Panc1 (cell line): ENCODE measurements at regions not wholly inside any gene's neighbourhood (a gene's known extent, or its start where the extent isn't known, plus 50 kb on each side); places are given as distances from the start of the nearest gene placed in this dataset.

ENCODE experiments used
- ATAC-seq: fragments of 200-7000 bp; cut with Tn5 transposase; 2 replicates; pipeline ENCODE4 v1.9.1; 2020; ENCODE audit warnings: mild to moderate bottlenecking, moderate library complexity
- BruUV-seq: library from RNA; stranded (reverse); fragments of 400-500 nt; replicated peaks from 2 replicates; lab custom pipeline; 2021; lab: Mats Ljungman, UMichigan
- CTCF ChIA-PET: fragments of 300-600 bp; sonication (Branson Sonifier 250); formaldehyde crosslinking; loops from one replicate; lab custom pipeline; 2022; ENCODE audit warnings: antibody characterized with exemption; lab: Charles Lee
- POLR2A ChIA-PET: fragments of 300-600 bp; sonication (Branson Sonifier 250); formaldehyde crosslinking; loops from one replicate; lab custom pipeline; 2022; ENCODE audit warnings: antibody characterized with exemption; lab: Charles Lee
- DNase-seq: peaks from one replicate; pipeline ENCODE4 v3.0.0-alpha.2; 2010; ENCODE audit warnings: low read depth, low spot score
- H3K27ac ChIP-seq: 2 replicates; pipeline ENCODE4 v1.5.1; 2011; ENCODE audit warnings: mild to moderate bottlenecking, low read length, inconsistent platforms
- H3K27me3 ChIP-seq: fragments of 200-500 bp; sonication (Bioruptor generic); 2 replicates; pipeline ENCODE4 v1.6.0; 2014; ENCODE audit warnings: low read length, inconsistent platforms; ENCODE audit not compliant: control insufficient read depth, insufficient read depth
- H3K36me3 ChIP-seq: fragments of 200-500 bp; sonication (Bioruptor generic); 2 replicates; pipeline ENCODE4 v1.5.1; 2014; ENCODE audit warnings: inconsistent platforms, mild to moderate bottlenecking, low read length, moderate library complexity; ENCODE audit not compliant: control insufficient read depth, insufficient read depth
- H3K4me1 ChIP-seq: 2 replicates; pipeline ENCODE4 v1.5.1; 2011; ENCODE audit warnings: inconsistent platforms, mild to moderate bottlenecking, low read length, moderate library complexity; ENCODE audit not compliant: control insufficient read depth, insufficient read depth
- H3K4me3 ChIP-seq, 2 experiments: 2 replicates each; pipeline ENCODE4 v1.5.1; 2011 to 2012; ENCODE audit warnings: low read depth in 2 of 2, low read length in 2 of 2, mild to moderate bottlenecking in 2 of 2, inconsistent platforms in 1 of 2, moderate library complexity in 1 of 2
- H3K9me3 ChIP-seq: fragments of 200-500 bp; sonication (Bioruptor generic); 2 replicates; pipeline ENCODE4 v1.5.1; 2014; ENCODE audit warnings: low read depth, mild to moderate bottlenecking, inconsistent platforms, low read length, moderate library complexity; ENCODE audit not compliant: control insufficient read depth, insufficient read depth
- POLR2AphosphoS5 ChIP-seq: IDR thresholded peaks from 2 replicates; pipeline ENCODE4 v1.6.1; 2012; ENCODE audit warnings: mild to moderate bottlenecking, low read depth, low read length, moderate library complexity
- REST ChIP-seq, 2 experiments: IDR thresholded peaks; 2 replicates each; pipeline ENCODE4 v1.6.1; 2011 to 2012; ENCODE audit warnings: low read depth in 2 of 2, control low read depth in 1 of 2, low read length in 1 of 2, mild to moderate bottlenecking in 1 of 2, moderate library complexity in 1 of 2; ENCODE audit not compliant: insufficient read depth in 1 of 2
- SIN3A ChIP-seq: IDR thresholded peaks from 2 replicates; pipeline ENCODE4 v1.6.1; 2012; ENCODE audit warnings: low read depth, mild to moderate bottlenecking, low read length, moderate library complexity, borderline replicate concordance; ENCODE audit not compliant: insufficient read depth
- TCF7L2 ChIP-seq: IDR thresholded peaks from 2 replicates; pipeline ENCODE4 v1.6.1; 2011; ENCODE audit warnings: mild to moderate bottlenecking, low read depth, low read length, inconsistent platforms
- in situ Hi-C: cut with HindIII; loops from 2 replicates; pipeline ENCODE4 v1.10.0; 2016; ENCODE audit warnings: low sequenced_read_pairs, low pct_unique_long_range_greater_than_20kb
- intact Hi-C: fragments of 100-400 bp; cut with micrococcal nuclease; formaldehyde crosslinking; loops from one replicate; pipeline ENCODE4 v1.10.0; 2022; ENCODE audit not compliant: unreplicated experiment
- TF ChIP-seq, protein P1 (sequence below): fragments of 450-650 bp; IDR thresholded peaks from 2 replicates; pipeline ENCODE4 v1.5.1; 2017; ENCODE audit warnings: mild to moderate bottlenecking

DNA sequence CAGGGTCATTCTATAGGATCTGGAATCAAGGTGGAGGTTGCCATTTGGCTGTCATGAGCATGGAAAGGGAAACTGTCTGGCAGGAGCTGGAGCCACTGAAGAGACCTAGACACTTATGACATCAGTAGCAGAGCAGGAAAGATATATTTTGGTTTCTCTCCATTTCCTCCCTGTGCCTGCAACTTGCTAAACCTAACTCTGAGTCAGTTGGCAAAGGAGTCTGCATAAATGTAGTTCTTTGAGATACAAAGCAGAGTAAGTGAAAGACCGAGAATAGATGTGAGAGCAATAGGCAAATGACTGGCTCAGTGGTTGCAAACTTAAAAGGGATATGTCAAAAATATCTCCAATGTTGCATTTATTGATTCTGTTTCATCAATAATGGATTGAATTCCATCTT is 757.7 kb downstream of the KCNJ3 start:
- POLR2A ChIA-PET = no interaction called here
- H3K4me1 ChIP-seq = no peaks in the 10 kb centered on the region
- no peak for ATAC-seq
- intact Hi-C loops (no loop called here), in situ Hi-C loops (no loop called here)
- CTCF ChIA-PET = no interaction called here
- H3K9me3 ChIP-seq = no peaks in the 10 kb centered on the region
- H3K36me3 ChIP-seq = no peaks in the 10 kb centered on the region
- no TSS peak for BruUV-seq
- TF ChIP-seq, protein P1, sequence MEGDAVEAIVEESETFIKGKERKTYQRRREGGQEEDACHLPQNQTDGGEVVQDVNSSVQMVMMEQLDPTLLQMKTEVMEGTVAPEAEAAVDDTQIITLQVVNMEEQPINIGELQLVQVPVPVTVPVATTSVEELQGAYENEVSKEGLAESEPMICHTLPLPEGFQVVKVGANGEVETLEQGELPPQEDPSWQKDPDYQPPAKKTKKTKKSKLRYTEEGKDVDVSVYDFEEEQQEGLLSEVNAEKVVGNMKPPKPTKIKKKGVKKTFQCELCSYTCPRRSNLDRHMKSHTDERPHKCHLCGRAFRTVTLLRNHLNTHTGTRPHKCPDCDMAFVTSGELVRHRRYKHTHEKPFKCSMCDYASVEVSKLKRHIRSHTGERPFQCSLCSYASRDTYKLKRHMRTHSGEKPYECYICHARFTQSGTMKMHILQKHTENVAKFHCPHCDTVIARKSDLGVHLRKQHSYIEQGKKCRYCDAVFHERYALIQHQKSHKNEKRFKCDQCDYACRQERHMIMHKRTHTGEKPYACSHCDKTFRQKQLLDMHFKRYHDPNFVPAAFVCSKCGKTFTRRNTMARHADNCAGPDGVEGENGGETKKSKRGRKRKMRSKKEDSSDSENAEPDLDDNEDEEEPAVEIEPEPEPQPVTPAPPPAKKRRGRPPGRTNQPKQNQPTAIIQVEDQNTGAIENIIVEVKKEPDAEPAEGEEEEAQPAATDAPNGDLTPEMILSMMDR = no peak
- TF ChIP-seq REST (IDR thresholded peaks at IDR 0.05; ENCODE audit: insufficient read depth in 1 of 2, low read depth in 2 of 2, low read length in 1 of 2) (no peak), POLR2AphosphoS5 (no peak), SIN3A (no peak), TCF7L2 (no peak)
- H3K27me3 ChIP-seq = no peaks in the 10 kb centered on the region
- H3K4me3 ChIP-seq = no peak overlapping the region
- DNase-seq = no peak
- H3K27ac ChIP-seq = no peak overlapping the region

DNA sequence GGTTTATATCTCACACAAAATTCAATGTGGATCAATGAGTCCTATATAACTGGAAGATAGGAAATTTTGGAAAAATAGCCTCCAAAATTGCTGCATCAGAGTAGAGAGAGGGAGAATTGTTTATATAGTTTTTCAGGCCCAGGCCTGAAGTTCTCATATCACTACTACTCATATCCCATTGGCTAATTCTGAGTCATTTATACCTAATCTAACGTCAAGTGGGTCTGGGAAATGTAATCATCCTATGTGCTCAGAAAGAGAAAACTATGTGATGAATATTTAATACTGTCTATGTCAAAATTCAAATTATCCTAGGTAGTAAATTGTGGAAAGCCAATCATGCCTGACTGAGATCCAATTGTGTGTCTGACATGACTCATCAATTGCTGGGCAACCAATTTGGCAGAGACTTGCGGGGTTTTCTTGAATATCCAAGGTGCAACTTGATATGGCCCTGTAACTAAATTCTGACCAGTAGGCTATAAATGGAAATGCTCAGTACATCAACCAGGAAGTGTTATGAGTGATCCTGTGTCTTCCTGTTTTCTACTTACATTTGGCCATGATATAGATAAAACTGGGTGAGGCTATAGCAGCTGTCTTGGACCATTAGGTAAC is 744.4 kb downstream of the KCNJ3 start:
- Histone ChIP-seq H3K4me3 (no peak overlapping the region), H3K36me3 (no peaks in the 10 kb centered on the region), H3K9me3 (no peaks in the 10 kb centered on the region), H3K27ac (no peak overlapping the region), H3K4me1 (no peaks in the 10 kb centered on the region), H3K27me3 (no peaks in the 10 kb centered on the region)
- no peak for TF ChIP-seq SIN3A
- no peak for TF ChIP-seq TCF7L2
- no peak for TF ChIP-seq POLR2AphosphoS5
- no peak for TF ChIP-seq REST (IDR thresholded peaks at IDR 0.05; ENCODE audit: insufficient read depth in 1 of 2, low read depth in 2 of 2, low read length in 1 of 2)
- TF ChIP-seq, protein P1 = no peak
- intact Hi-C loops = no loop called here
- in situ Hi-C loops = no loop called here
- ATAC-seq (no peak), DNase-seq (no peak)
- ChIA-PET CTCF (no interaction called here), POLR2A (no interaction called here)
- no TSS peak for BruUV-seq
